GM12878 (cell line): ENCODE measurements at regions not wholly inside any gene's neighbourhood (a gene's known extent, or its start where the extent isn't known, plus 50 kb on each side); places are given as distances from the start of the nearest gene placed in this dataset.

Experiments
- ATAC-seq: fragments of 200-7000 bp; cut with Tn5 transposase; 3 replicates; pipeline ENCODE4 v1.9.1; 2020; ENCODE audit warnings: mild to moderate bottlenecking, moderate library complexity
- BruUV-seq: library from RNA; stranded (reverse); fragments of 400-500 nt; replicated peaks from 2 replicates; lab custom pipeline; 2021; lab: Mats Ljungman, UMichigan
- CTCF ChIA-PET: fragments of 300-600 bp; sonication (Branson Sonifier 250); formaldehyde crosslinking; extraction: SDS; loops from one replicate; lab custom pipeline; 2021; ENCODE audit warnings: inconsistent platforms; lab: Yijun Ruan, JAX
- POLR2A ChIA-PET: fragments of 350-600 bp; formaldehyde crosslinking; extraction: SDS; loops from one replicate; lab custom pipeline; 2021; ENCODE audit warnings: inconsistent platforms; lab: Charles Lee
- RAD21 ChIA-PET: fragments of 300-600 bp; sonication (Branson Sonifier 250); formaldehyde crosslinking; loops from one replicate; lab custom pipeline; 2023; ENCODE audit warnings: antibody characterized with exemption; ENCODE audit not compliant: unreplicated experiment; lab: Charles Lee
- SMC1A ChIA-PET: fragments of 300-600 bp; sonication (Branson Sonifier 250); formaldehyde crosslinking; loops from one replicate; lab custom pipeline; 2023; ENCODE audit not compliant: unreplicated experiment, uncharacterized antibody; lab: Charles Lee
- DNase-seq: peaks from one replicate; pipeline ENCODE4 v3.0.0-alpha.2; 2011; ENCODE audit warnings: low read depth, low spot score
- FAIRE-seq: peaks from 3 replicates; lab custom pipeline; 2011; peaks lifted over from hg19 to GRCh38; lab: Jason Lieb, UNC
- H2AFZ ChIP-seq: 2 replicates; pipeline ENCODE4 v1.6.0; 2011; ENCODE audit warnings: low read depth, low read length, control low read depth; ENCODE audit not compliant: control insufficient read depth
- H3K27ac ChIP-seq: 2 replicates; pipeline ENCODE4 v1.5.1; 2011; ENCODE audit warnings: control low read depth; ENCODE audit not compliant: control insufficient read depth, insufficient read depth
- H3K27me3 ChIP-seq, 2 experiments: replicated peaks in 1 of 2; 2 replicates each; pipeline versions ENCODE4 v1.6.0 to v1.6.1; 2011; ENCODE audit warnings: low read length in 1 of 2; ENCODE audit not compliant: control insufficient read depth in 2 of 2, insufficient read depth in 2 of 2
- H3K36me3 ChIP-seq, 2 experiments: 2 replicates each; pipeline ENCODE4 v1.5.1; 2011; ENCODE audit warnings: low read length in 1 of 2; ENCODE audit not compliant: control insufficient read depth in 2 of 2, insufficient read depth in 2 of 2
- H3K4me1 ChIP-seq: 2 replicates; pipeline ENCODE4 v1.6.1; 2011; ENCODE audit warnings: mild to moderate bottlenecking, low read length, moderate library complexity, mixed read lengths; ENCODE audit not compliant: control insufficient read depth, insufficient read depth
- H3K4me2 ChIP-seq: 2 replicates; pipeline ENCODE4 v1.6.0; 2011; ENCODE audit warnings: control low read depth; ENCODE audit not compliant: control insufficient read depth, insufficient read depth
- H3K4me3 ChIP-seq: fragments of 200-600 bp; sonication (generic); 2 replicates; pipeline ENCODE4 v1.5.1; 2016
- H3K79me2 ChIP-seq: 2 replicates; pipeline ENCODE4 v1.6.0; 2011; ENCODE audit warnings: low read length; ENCODE audit not compliant: control insufficient read depth, insufficient read depth
- H3K9ac ChIP-seq: 2 replicates; pipeline ENCODE4 v1.8.0; 2011; ENCODE audit warnings: low read length, control low read depth, mixed read lengths; ENCODE audit not compliant: control insufficient read depth, insufficient read depth
- H3K9me3 ChIP-seq: replicated peaks from 3 replicates; pipeline ENCODE4 v1.5.1; 2011; ENCODE audit warnings: mild to moderate bottlenecking, low read length; ENCODE audit not compliant: control insufficient read depth, insufficient read depth
- H4K20me1 ChIP-seq: 2 replicates; pipeline ENCODE4 v1.6.0; 2011; ENCODE audit not compliant: control insufficient read depth, insufficient read depth
- CUX1 ChIP-seq: IDR thresholded peaks from 2 replicates; pipeline ENCODE4 v1.6.1; 2012; ENCODE audit warnings: improper control_type of control experiment, low read depth, low read length; ENCODE audit not compliant: insufficient replicate concordance
- E2F8 ChIP-seq: fragments of 450-650 bp; IDR thresholded peaks from 2 replicates; pipeline ENCODE4 v1.6.1; 2018; ENCODE audit warnings: mild to moderate bottlenecking, low read depth, moderate library complexity; ENCODE audit not compliant: partially characterized antibody
- HCFC1 ChIP-seq: fragments of 150-350 bp; IDR thresholded peaks from 2 replicates; pipeline ENCODE4 v1.6.1; 2014; ENCODE audit warnings: low read length
- RAD21 ChIP-seq: IDR thresholded peaks from 2 replicates; pipeline ENCODE4 v1.6.1; 2011; ENCODE audit warnings: mild to moderate bottlenecking, low read depth, low read length, moderate library complexity; ENCODE audit not compliant: insufficient read depth
- SIN3A ChIP-seq: IDR thresholded peaks from 2 replicates; pipeline ENCODE4 v1.6.1; 2012; ENCODE audit warnings: low read depth, low read length, improper control_type of control experiment
- WGBS: methylation state at CpG from one replicate; pipeline ENCODE4 v1.1.6; 2016; ENCODE audit warnings: low lambda C conversion rate; ENCODE audit not compliant: insufficient replicate concordance, insufficient coverage; ENCODE audit errors: missing lambda C conversion rate; 5-methylcytosine and 5-hydroxymethylcytosine counted together
- in situ Hi-C: fragments of 300-500 bp; cut with MboI; formaldehyde crosslinking; loops from 9 replicates; pipeline ENCODE4 v1.14.3; 2018; ENCODE audit warnings: mixed read lengths
- intact Hi-C: fragments of 100-400 bp; cut with micrococcal nuclease; formaldehyde crosslinking; loops from one replicate; pipeline ENCODE4 v1.14.2; 2022; ENCODE audit not compliant: unreplicated experiment

GRCh38 chr13:103715335-103715734 lies 649.1 kb upstream of the SLC10A2 start (continued):
- TF ChIP-seq CUX1 (no peak), HCFC1 (no peak)

- intact Hi-C loops (no loop called here), in situ Hi-C loops (no loop called here)
- no peak overlapping the region for H3K27ac ChIP-seq
- DNase-seq (no peak), ATAC-seq (no peak), FAIRE-seq (no peak)
- no peak overlapping the region for H3K4me2 ChIP-seq
- CTCF ChIA-PET = interaction anchor here (0.7 to 1.2 kb wide), 2 partner anchors 10 to 107 kb away, joined by 3 to 4 read pairs; no protein-coding TSS in a partner anchor
- RAD21 ChIA-PET = no interaction called here
- TF ChIP-seq RAD21 (no peak), E2F8 (no peak), SIN3A (no peak)
- no peaks in the 10 kb centered on the region for H3K36me3 ChIP-seq
- no peak overlapping the region for H2AFZ ChIP-seq
- SMC1A ChIA-PET = interaction anchor here (0.6 kb wide), 1 partner anchor 52 kb away, joined by 3 read pairs; no protein-coding TSS in a partner anchor
- no peaks in the 10 kb centered on the region for H3K27me3 ChIP-seq
- WGBS = 0% methylated on average over 1 of the region's 1 CpG
- H3K4me1 ChIP-seq = no peaks in the 10 kb centered on the region
- H3K9me3 ChIP-seq = no peaks in the 10 kb centered on the region
- no TSS peak for BruUV-seq
- POLR2A ChIA-PET = interaction anchor here (0.7 kb wide), 1 partner anchor 446 kb away, joined by 3 read pairs; no protein-coding TSS in a partner anchor
- H3K4me3 ChIP-seq = no peak overlapping the region
- no peaks in the 10 kb centered on the region for H4K20me1 ChIP-seq
- H3K79me2 ChIP-seq = no peaks in the 10 kb centered on the region
- no peak overlapping the region for H3K9ac ChIP-seq
Observed at GRCh38 chr13:103703246-103703645, 637.0 kb upstream of the SLC10A2 start.
